Progenitor cell of endocrine pancreas (in vitro differentiated cells): ENCODE measurements at regions not wholly inside any gene's neighbourhood (a gene's known extent, or its start where the extent isn't known, plus 50 kb on each side); places are given as distances from the start of the nearest gene placed in this dataset.
"Not testable (repeated sequence)": the region's sequence is repeated elsewhere in the genome, so short reads cannot be mapped to it uniquely, and the experiment has no call there.

ENCODE experiments used
- DNase-seq: peaks from one replicate; pipeline ENCODE4 v3.0.0; 2021; ENCODE audit warnings: low spot score; ENCODE audit not compliant: unreplicated experiment
- H3K27ac Mint-ChIP-seq: 2 replicates; pipeline ENCODE4 v1.8.0; 2021; ENCODE audit warnings: mild to moderate bottlenecking, moderate library complexity, mixed read lengths
- H3K27me3 Mint-ChIP-seq: 2 replicates; pipeline ENCODE4 v1.8.0; 2021; ENCODE audit warnings: mixed read lengths
- H3K36me3 Mint-ChIP-seq: 2 replicates; pipeline ENCODE4 v1.8.0; 2022; ENCODE audit warnings: mixed read lengths; ENCODE audit not compliant: insufficient read depth
- H3K4me1 Mint-ChIP-seq: 2 replicates; pipeline ENCODE4 v1.8.0; 2021; ENCODE audit warnings: low read depth, mixed read lengths
- H3K4me3 Mint-ChIP-seq: 2 replicates; pipeline ENCODE4 v1.8.0; 2021; ENCODE audit warnings: low read depth, mild to moderate bottlenecking, moderate library complexity, mixed read lengths
- H3K9me3 Mint-ChIP-seq: 2 replicates; pipeline ENCODE4 v1.8.0; 2021; ENCODE audit warnings: low read depth, mixed read lengths
- CTCF ChIP-seq: fragments of 200-600 bp; sonication (generic); IDR thresholded peaks from one replicate; pipeline ENCODE4 v1.5.0; 2021; ENCODE audit warnings: antibody characterized with exemption, mild to moderate bottlenecking; ENCODE audit not compliant: unreplicated experiment

GRCh38 chr2:120542911-120543527 lies 192.6 kb upstream of the GLI2 start:
- no peak for TF ChIP-seq CTCF
- DNase-seq, result no peak
- Mint-ChIP-seq H3K27ac (no peak overlapping the region), H3K9me3 (no peaks in the 10 kb centered on the region), H3K27me3 (peaks cover 46% of the 10 kb centered on the region), H3K4me3 (no peak overlapping the region), H3K36me3 (no peaks in the 10 kb centered on the region), H3K4me1 (peaks cover 26% of the 10 kb centered on the region)

DNA sequence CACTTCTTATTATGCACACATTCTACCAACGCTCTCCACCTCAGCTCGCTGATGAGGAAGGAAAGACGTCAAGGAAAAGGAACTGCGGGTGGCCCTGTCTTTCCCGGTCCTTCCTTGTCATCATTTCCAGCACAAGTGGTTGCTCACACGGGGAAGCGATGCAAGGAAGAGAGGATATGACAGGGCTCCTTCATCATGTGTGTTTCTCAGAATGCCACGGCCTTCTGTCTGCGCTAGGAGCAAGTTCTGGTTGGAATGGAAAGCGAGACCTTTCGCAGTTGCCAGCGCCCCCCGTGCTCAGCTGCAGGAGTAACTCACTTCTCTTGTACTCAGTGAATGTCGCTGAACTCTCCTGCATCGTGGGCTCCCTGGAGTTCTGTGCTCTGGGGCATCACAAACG lies 191.8 kb upstream of the GLI2 start:
- DNase-seq, result no peak
- H3K4me3 Mint-ChIP-seq, result no peak overlapping the region
- peaks cover 26% of the 10 kb centered on the region for H3K4me1 Mint-ChIP-seq
- no peak for TF ChIP-seq CTCF
- H3K27ac Mint-ChIP-seq, result no peak overlapping the region
- no peaks in the 10 kb centered on the region for H3K9me3 Mint-ChIP-seq
- no peaks in the 10 kb centered on the region for H3K36me3 Mint-ChIP-seq
- H3K27me3 Mint-ChIP-seq, result peaks cover 40% of the 10 kb centered on the region

- Mint-ChIP-seq H3K27me3 (peaks cover 34% of the 10 kb centered on the region), H3K4me1 (peaks cover 21% of the 10 kb centered on the region), H3K9me3 (no peaks in the 10 kb centered on the region), H3K27ac (no peak overlapping the region), H3K36me3 (no peaks in the 10 kb centered on the region), H3K4me3 (no peak overlapping the region)
- TF ChIP-seq CTCF, result no peak
- no peak for DNase-seq
Observed at GRCh38 chr2:120544522-120544921, 191.1 kb upstream of the GLI2 start.

DNA sequence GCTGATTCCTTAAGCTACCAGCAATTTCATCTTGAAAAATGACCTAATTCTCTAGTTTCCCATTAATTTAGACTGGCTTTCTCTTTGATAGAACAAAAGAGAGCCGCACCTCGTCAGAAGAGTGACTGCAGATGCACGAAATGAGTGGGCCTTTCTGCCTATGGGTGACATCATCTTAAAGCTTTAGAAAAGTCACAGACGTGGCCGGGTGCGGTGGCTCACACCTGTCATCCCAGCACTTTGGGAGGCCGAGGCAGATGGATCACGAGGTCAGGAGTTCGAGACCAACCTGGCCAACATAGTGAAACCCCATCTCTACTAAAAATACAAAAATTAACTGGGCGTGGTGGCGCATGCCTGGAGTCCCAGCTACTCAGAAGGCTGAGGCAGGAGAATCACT lies 190.7 kb upstream of the GLI2 start:
- not testable (repeated sequence) for H3K9me3 Mint-ChIP-seq, H3K36me3 Mint-ChIP-seq, H3K27ac Mint-ChIP-seq, DNase-seq, H3K4me3 Mint-ChIP-seq
- peaks cover 20% of the 10 kb centered on the region for H3K4me1 Mint-ChIP-seq
- peaks cover 36% of the 10 kb centered on the region for H3K27me3 Mint-ChIP-seq

- Mint-ChIP-seq H3K4me3 (no peak overlapping the region), H3K27ac (peak overlapping the region; percentile 83), H3K27me3 (peaks cover 38% of the 10 kb centered on the region), H3K36me3 (no peaks in the 10 kb centered on the region), H3K4me1 (peaks cover 17% of the 10 kb centered on the region), H3K9me3 (no peaks in the 10 kb centered on the region)
- TF ChIP-seq CTCF, result no peak
- no peak for DNase-seq
Observed at GRCh38 chr2:120545521-120546047, 190.1 kb upstream of the GLI2 start.
